Liver (tissue), 8 donors: ENCODE measurements at regions not wholly inside any gene's neighbourhood (a gene's known extent, or its start where the extent isn't known, plus 50 kb on each side); places are given as distances from the start of the nearest gene placed in this dataset.

Experiments
- DNase-seq: peaks from one replicate; pipeline ENCODE4 v3.0.0-alpha.2; 2017; ENCODE audit warnings: low spot score
- H3K27ac ChIP-seq, 2 donors: one replicate each; pipeline ENCODE4 v1.7.0; 2013; ENCODE audit warnings: inconsistent platforms in 2 of 2, low read length in 2 of 2, control low read depth in 1 of 2, low read depth in 1 of 2, mild to moderate bottlenecking in 1 of 2
- H3K27me3 ChIP-seq, 4 donors: one replicate each; pipeline versions ENCODE4 v1.6.1 to v1.7.0; 2013; ENCODE audit warnings: low read length in 3 of 4, inconsistent platforms in 1 of 4, mild to moderate bottlenecking in 1 of 4, moderate library complexity in 1 of 4; ENCODE audit not compliant: control insufficient read depth in 4 of 4, insufficient read depth in 4 of 4
- H3K36me3 ChIP-seq, 4 donors: one replicate each; pipeline versions ENCODE4 v1.6.1 to v1.7.0; 2013; ENCODE audit warnings: low read length in 3 of 4, mild to moderate bottlenecking in 3 of 4, low read depth in 1 of 4, moderate library complexity in 1 of 4; ENCODE audit not compliant: control insufficient read depth in 4 of 4, insufficient read depth in 3 of 4
- H3K4me1 ChIP-seq, 4 donors: one replicate each; pipeline versions ENCODE4 v1.6.1 to v1.7.0; 2013; ENCODE audit warnings: low read length in 3 of 4, mild to moderate bottlenecking in 3 of 4, moderate library complexity in 1 of 4; ENCODE audit not compliant: control insufficient read depth in 4 of 4, insufficient read depth in 4 of 4
- H3K4me3 ChIP-seq, 3 donors: one replicate each; pipeline versions ENCODE4 v1.6.1 to v1.7.0; 2013; ENCODE audit warnings: low read length in 3 of 3, control low read depth in 1 of 3, low read depth in 1 of 3, mild to moderate bottlenecking in 1 of 3
- H3K9ac ChIP-seq, 2 donors: one replicate each; pipeline ENCODE4 v1.7.0; 2013; ENCODE audit warnings: low read length in 2 of 2, mild to moderate bottlenecking in 2 of 2, moderate library complexity in 2 of 2, control low read depth in 1 of 2, low read depth in 1 of 2
- H3K9me3 ChIP-seq, 4 donors: one replicate each; pipeline versions ENCODE4 v1.6.1 to v1.7.0; 2013; ENCODE audit warnings: low read length in 3 of 4; ENCODE audit not compliant: control insufficient read depth in 4 of 4
- ATF3 ChIP-seq: IDR thresholded peaks from 2 replicates; pipeline ENCODE4 v1.6.1; 2016; ENCODE audit warnings: antibody characterized with exemption
- CTCF ChIP-seq: fragments of 150-350 bp; IDR thresholded peaks from 2 replicates; pipeline ENCODE4 v1.5.1; 2017; ENCODE audit warnings: improper control_type of control experiment, low read depth, low read length; ENCODE audit not compliant: missing input control
- FOXA1 ChIP-seq: IDR thresholded peaks from 2 replicates; pipeline ENCODE4 v1.6.1; 2016; ENCODE audit warnings: antibody characterized with exemption
- GABPA ChIP-seq, 2 donors: IDR thresholded peaks in 1 of 2; conservative IDR thresholded peaks in 1 of 2; 2 replicates each; pipeline ENCODE4 v1.6.1; 2016; ENCODE audit warnings: antibody characterized with exemption in 2 of 2, mild to moderate bottlenecking in 1 of 2, moderate library complexity in 1 of 2
- HNF4A ChIP-seq, 2 donors: conservative IDR thresholded peaks; 2 replicates each; pipeline ENCODE4 v1.6.1; 2016; ENCODE audit warnings: antibody characterized with exemption in 2 of 2, mild to moderate bottlenecking in 2 of 2
- JUND ChIP-seq, 2 donors: IDR thresholded peaks; 2 replicates each; pipeline ENCODE4 v1.6.1; 2016; ENCODE audit warnings: antibody characterized with exemption in 2 of 2
- NR2F2 ChIP-seq: IDR thresholded peaks from 2 replicates; pipeline ENCODE4 v1.6.1; 2016; ENCODE audit warnings: antibody characterized with exemption
- RAD21 ChIP-seq, 2 donors: IDR thresholded peaks; 2 replicates each; pipeline ENCODE4 v1.6.1; 2016; ENCODE audit warnings: antibody characterized with exemption in 2 of 2, mild to moderate bottlenecking in 2 of 2
- RXRA ChIP-seq, 2 donors: IDR thresholded peaks; 2 replicates each; pipeline ENCODE4 v1.6.1; 2017 to 2018; ENCODE audit warnings: antibody characterized with exemption in 2 of 2, mild to moderate bottlenecking in 1 of 2
- SP1 ChIP-seq: IDR thresholded peaks from 2 replicates; pipeline ENCODE4 v1.6.1; 2018; ENCODE audit warnings: antibody characterized with exemption, mild to moderate bottlenecking
- TAF1 ChIP-seq: conservative IDR thresholded peaks from 2 replicates; pipeline ENCODE4 v1.6.1; 2016; ENCODE audit warnings: antibody characterized with exemption, mild to moderate bottlenecking
- WGBS: extraction: QIAGEN DNeasy Blood & Tissue Kit; methylation state at CpG from one replicate; pipeline ENCODE4 v1.1.7; 2013; 5-methylcytosine and 5-hydroxymethylcytosine counted together
- TF ChIP-seq, protein P1 (sequence below): IDR thresholded peaks from 2 replicates; pipeline ENCODE4 v1.6.1; 2016; ENCODE audit warnings: antibody characterized with exemption
- TF ChIP-seq, protein P2 (sequence below): IDR thresholded peaks from 2 replicates; pipeline ENCODE4 v1.6.1; 2016; ENCODE audit warnings: antibody characterized with exemption, mild to moderate bottlenecking
- TF ChIP-seq, protein P3 (sequence below): IDR thresholded peaks from 2 replicates; pipeline ENCODE4 v1.6.1; 2016; ENCODE audit warnings: antibody characterized with exemption
- donor health status: healthy.
- donor health status: healthy.
- donor health status: healthy.
- donor health status: healthy.
- donor health status: healthy.

DNA sequence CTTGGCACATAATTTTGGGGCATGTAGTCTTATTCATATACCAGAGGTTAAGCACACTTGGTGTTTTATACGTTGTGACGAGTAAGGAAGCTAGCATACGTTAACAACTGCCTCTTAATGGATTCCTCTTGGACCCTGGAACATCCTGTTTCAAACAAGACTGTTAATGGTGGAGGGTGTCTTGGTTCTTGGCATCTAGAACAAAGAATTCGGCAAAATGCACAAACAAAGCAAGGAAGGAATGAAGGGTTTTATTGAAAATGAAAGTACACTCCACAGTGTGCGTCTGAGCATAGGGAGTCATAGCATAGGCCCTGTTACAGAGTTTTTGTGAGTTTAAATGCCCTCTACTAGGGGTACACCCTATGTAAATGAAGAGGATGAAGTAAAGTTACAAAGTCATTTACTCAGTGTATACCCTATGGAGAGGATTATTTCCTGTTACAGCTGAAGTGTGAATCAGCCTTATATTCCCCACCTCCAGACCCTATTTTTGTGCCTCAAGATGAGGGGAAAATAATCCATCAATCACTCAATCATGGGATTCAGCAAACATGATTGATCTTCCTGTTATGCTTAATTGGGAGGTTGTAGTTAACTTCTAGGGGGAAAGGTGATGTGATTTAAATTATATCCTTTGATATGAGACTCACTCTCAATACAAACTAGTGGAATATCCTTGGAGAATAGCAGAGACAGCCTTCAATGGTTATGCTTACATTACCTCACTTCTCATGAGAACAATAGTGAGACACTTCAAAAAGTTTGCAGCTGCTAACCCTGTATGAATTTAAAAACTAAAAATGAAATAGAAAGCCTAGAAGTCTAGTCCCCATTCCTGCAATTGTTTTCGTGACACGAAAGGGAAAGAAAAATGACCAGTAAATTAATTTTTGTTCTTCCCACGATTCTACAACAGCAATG is 84.9 kb upstream of the MYO10 start:
- H3K36me3 ChIP-seq: no peaks in the 10 kb centered on the region
- H3K9ac ChIP-seq: no peak overlapping the region
- 76% methylated on average over 8 of the region's 8 CpGs for WGBS
- H3K9me3 ChIP-seq: no peaks in the 10 kb centered on the region
- DNase-seq: no peak
- H3K27me3 ChIP-seq: no peaks in the 10 kb centered on the region
- no peak overlapping the region for H3K27ac ChIP-seq
- no peaks in the 10 kb centered on the region for H3K4me1 ChIP-seq
- TF ChIP-seq RXRA (IDR thresholded peaks at IDR 0.05): no peak
- TF ChIP-seq, protein P1, sequence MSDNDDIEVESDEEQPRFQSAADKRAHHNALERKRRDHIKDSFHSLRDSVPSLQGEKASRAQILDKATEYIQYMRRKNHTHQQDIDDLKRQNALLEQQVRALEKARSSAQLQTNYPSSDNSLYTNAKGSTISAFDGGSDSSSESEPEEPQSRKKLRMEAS: no peak
- TF ChIP-seq CTCF: no peak
- no peak overlapping the region for H3K4me3 ChIP-seq

DNA sequence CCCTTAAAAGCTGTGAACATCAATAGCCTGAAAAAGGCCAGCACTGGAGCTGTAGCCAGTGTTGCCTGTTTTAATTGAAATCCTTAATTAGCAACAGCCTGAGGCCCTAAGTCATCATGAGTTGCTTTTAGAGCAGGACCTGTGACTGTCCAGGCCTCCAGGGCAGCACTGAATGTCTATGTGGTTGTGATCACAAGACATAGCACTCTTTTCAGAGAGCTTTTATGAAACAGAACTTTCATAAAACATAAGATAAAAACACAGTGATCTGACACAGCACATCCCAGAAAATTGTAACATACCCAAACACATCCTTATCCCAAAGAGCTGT is 85.5 kb upstream of the MYO10 start:
- TF ChIP-seq RAD21 (IDR thresholded peaks at IDR 0.05) (no peak), HNF4A (conservative IDR thresholded peaks at IDR 0.05) (no peak), GABPA (IDR thresholded peaks at IDR 0.05 in 1 of 2, conservative IDR thresholded peaks at IDR 0.05 in 1 of 2) (no peak), ATF3 (no peak)
- TF ChIP-seq, protein P2, sequence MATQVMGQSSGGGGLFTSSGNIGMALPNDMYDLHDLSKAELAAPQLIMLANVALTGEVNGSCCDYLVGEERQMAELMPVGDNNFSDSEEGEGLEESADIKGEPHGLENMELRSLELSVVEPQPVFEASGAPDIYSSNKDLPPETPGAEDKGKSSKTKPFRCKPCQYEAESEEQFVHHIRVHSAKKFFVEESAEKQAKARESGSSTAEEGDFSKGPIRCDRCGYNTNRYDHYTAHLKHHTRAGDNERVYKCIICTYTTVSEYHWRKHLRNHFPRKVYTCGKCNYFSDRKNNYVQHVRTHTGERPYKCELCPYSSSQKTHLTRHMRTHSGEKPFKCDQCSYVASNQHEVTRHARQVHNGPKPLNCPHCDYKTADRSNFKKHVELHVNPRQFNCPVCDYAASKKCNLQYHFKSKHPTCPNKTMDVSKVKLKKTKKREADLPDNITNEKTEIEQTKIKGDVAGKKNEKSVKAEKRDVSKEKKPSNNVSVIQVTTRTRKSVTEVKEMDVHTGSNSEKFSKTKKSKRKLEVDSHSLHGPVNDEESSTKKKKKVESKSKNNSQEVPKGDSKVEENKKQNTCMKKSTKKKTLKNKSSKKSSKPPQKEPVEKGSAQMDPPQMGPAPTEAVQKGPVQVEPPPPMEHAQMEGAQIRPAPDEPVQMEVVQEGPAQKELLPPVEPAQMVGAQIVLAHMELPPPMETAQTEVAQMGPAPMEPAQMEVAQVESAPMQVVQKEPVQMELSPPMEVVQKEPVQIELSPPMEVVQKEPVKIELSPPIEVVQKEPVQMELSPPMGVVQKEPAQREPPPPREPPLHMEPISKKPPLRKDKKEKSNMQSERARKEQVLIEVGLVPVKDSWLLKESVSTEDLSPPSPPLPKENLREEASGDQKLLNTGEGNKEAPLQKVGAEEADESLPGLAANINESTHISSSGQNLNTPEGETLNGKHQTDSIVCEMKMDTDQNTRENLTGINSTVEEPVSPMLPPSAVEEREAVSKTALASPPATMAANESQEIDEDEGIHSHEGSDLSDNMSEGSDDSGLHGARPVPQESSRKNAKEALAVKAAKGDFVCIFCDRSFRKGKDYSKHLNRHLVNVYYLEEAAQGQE: no peak
- Histone ChIP-seq H3K27ac (no peak overlapping the region), H3K9me3 (no peaks in the 10 kb centered on the region), H3K4me3 (no peak overlapping the region), H3K4me1 (no peaks in the 10 kb centered on the region), H3K36me3 (no peaks in the 10 kb centered on the region), H3K27me3 (no peaks in the 10 kb centered on the region), H3K9ac (no peak overlapping the region)
- no peak for DNase-seq

DNA sequence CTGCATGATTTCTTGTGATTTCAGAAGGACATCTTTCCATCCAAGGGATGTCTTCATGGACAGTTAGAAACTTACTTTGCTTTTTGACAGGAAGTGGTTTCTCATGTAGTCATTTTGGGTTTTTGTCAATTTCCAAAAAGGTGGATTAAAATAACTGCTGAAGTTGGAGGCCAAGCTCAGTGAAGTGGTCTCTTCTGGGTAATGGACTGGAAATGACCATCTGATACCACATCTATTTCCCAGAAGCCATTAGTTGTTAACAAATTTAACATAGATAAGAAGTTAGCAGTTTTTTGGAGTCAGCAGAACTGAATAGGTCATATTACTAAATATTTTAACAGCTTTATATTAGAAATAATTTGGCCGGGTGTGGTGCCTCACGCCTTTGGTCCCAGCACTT is 86.2 kb upstream of the MYO10 start:
- H3K36me3 ChIP-seq: no peaks in the 10 kb centered on the region
- no peaks in the 10 kb centered on the region for H3K27me3 ChIP-seq
- no peak overlapping the region for H3K9ac ChIP-seq
- H3K9me3 ChIP-seq: no peaks in the 10 kb centered on the region
- no peak for DNase-seq
- 94% methylated on average over 2 of the region's 2 CpGs for WGBS
- H3K27ac ChIP-seq: no peak overlapping the region
- H3K4me1 ChIP-seq: no peaks in the 10 kb centered on the region
- H3K4me3 ChIP-seq: no peak overlapping the region
- TF ChIP-seq TAF1: no peak
- TF ChIP-seq, protein P1: no peak
- TF ChIP-seq RXRA (IDR thresholded peaks at IDR 0.05): no peak
- no peak for TF ChIP-seq GABPA (IDR thresholded peaks at IDR 0.05 in 1 of 2, conservative IDR thresholded peaks at IDR 0.05 in 1 of 2)
- TF ChIP-seq SP1: no peak
- TF ChIP-seq NR2F2: no peak
- TF ChIP-seq FOXA1: no peak
- TF ChIP-seq RAD21 (IDR thresholded peaks at IDR 0.05): no peak
- TF ChIP-seq, protein P3, sequence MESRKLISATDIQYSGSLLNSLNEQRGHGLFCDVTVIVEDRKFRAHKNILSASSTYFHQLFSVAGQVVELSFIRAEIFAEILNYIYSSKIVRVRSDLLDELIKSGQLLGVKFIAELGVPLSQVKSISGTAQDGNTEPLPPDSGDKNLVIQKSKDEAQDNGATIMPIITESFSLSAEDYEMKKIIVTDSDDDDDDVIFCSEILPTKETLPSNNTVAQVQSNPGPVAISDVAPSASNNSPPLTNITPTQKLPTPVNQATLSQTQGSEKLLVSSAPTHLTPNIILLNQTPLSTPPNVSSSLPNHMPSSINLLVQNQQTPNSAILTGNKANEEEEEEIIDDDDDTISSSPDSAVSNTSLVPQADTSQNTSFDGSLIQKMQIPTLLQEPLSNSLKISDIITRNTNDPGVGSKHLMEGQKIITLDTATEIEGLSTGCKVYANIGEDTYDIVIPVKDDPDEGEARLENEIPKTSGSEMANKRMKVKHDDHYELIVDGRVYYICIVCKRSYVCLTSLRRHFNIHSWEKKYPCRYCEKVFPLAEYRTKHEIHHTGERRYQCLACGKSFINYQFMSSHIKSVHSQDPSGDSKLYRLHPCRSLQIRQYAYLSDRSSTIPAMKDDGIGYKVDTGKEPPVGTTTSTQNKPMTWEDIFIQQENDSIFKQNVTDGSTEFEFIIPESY: no peak
- TF ChIP-seq JUND (IDR thresholded peaks at IDR 0.05): no peak
- TF ChIP-seq, protein P2: no peak
